GM18951 (cell line): ENCODE measurements at regions not wholly inside any gene's neighbourhood (a gene's known extent, or its start where the extent isn't known, plus 50 kb on each side); places are given as distances from the start of the nearest gene placed in this dataset.
"Not testable (repeated sequence)": the region's sequence is repeated elsewhere in the genome, so short reads cannot be mapped to it uniquely, and the experiment has no call there.

Experiments
- POLR2A ChIP-seq: IDR thresholded peaks from 4 replicates; pipeline ENCODE4 v1.6.1; 2011; ENCODE audit warnings: mild to moderate bottlenecking; ENCODE audit not compliant: insufficient read length, insufficient read depth; ENCODE audit errors: extremely low read depth
- in situ Hi-C: fragments of 300-500 bp; cut with MboI; formaldehyde crosslinking; loops from one replicate; pipeline ENCODE4 v1.12.0; 2022; ENCODE audit warnings: low sequenced_read_pairs, mixed read lengths, inconsistent platforms; ENCODE audit not compliant: unreplicated experiment

GRCh38 chr15:79561982-79562381 lies 129.8 kb downstream of the MINAR1 start:
- no peak for TF ChIP-seq POLR2A
- in situ Hi-C loops, result no loop called here

GRCh38 chr15:79562403-79562815 lies 130.3 kb downstream of the MINAR1 start:
- no peak for TF ChIP-seq POLR2A
- in situ Hi-C loops, result no loop called here

- in situ Hi-C loops, result no loop called here
These were observed 130.8 kb downstream of the MINAR1 start for GRCh38 chr15:79562899-79563298.

GRCh38 chr15:79570004-79570403 lies 137.9 kb downstream of the MINAR1 start:
- in situ Hi-C loops, result no loop called here
- no peak for TF ChIP-seq POLR2A

More at GRCh38 chr15:79562899-79563298, 130.8 kb downstream of the MINAR1 start:
- no peak for TF ChIP-seq POLR2A

GRCh38 chr15:79572691-79573404 lies 140.7 kb downstream of the MINAR1 start:
- TF ChIP-seq POLR2A, result no peak
- in situ Hi-C loops, result no loop called here

- in situ Hi-C loops, result not testable (repeated sequence)
These were observed 142.5 kb downstream of the MINAR1 start for GRCh38 chr15:79574431-79575273.

GRCh38 chr15:79582650-79583049 lies 150.5 kb downstream of the MINAR1 start:
- in situ Hi-C loops, result no loop called here
- TF ChIP-seq POLR2A, result no peak

- no peak for TF ChIP-seq POLR2A
- in situ Hi-C loops, result no loop called here
These were observed 160.0 kb downstream of the MINAR1 start for GRCh38 chr15:79592126-79592525.

GRCh38 chr15:79593119-79593869 lies 161.2 kb downstream of the MINAR1 start:
- TF ChIP-seq POLR2A, result no peak
- in situ Hi-C loops, result no loop called here

GRCh38 chr15:79595306-79595705 lies 163.2 kb downstream of the MINAR1 start:
- TF ChIP-seq POLR2A, result no peak
- in situ Hi-C loops, result no loop called here

GRCh38 chr15:79595995-79596622 lies 164.0 kb downstream of the MINAR1 start:
- in situ Hi-C loops, result no loop called here
- no peak for TF ChIP-seq POLR2A

GRCh38 chr15:79598639-79599038 lies 166.5 kb downstream of the MINAR1 start:
- TF ChIP-seq POLR2A, result no peak
- in situ Hi-C loops, result no loop called here
